ENCODE measurements at regions not wholly inside any gene's neighbourhood (a gene's known extent, or its start where the extent isn't known, plus 50 kb on each side); places are given as distances from the start of the nearest gene placed in this dataset.
"Not testable (repeated sequence)": the region's sequence is repeated elsewhere in the genome, so short reads cannot be mapped to it uniquely, and the experiment has no call there.

DNA sequence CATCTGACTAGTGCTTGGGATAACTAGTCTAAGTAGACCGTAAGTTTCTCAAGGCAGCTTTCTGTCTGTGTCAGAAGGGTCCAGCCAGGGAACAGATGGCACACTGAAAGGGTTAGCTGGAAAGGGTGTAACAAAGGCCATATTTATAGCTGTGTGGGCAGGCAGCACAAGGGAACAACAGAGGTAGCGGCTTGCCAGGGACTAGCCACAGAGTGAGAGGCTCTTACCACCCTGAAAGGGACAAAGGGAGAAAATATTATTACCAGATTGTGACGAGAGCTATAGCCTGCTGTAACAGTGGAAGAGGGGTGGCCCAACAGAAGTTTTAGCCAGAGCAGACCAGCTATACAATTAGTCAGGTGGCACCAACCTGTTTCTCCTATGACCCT lies 129.4 kb downstream of the CCDC34 start:
- Mint-ChIP-seq H3K4me1 (no peaks in the 10 kb centered on the region), H3K27me3 (peaks cover 7% of the 10 kb centered on the region), H3K9me3 (no peaks in the 10 kb centered on the region), H3K36me3 (ENCODE audit: low read depth) (no peaks in the 10 kb centered on the region), H3K27ac (no peak overlapping the region), H3K4me3 (no peak overlapping the region)
- ATAC-seq (replicated peaks), result no peak

DNA sequence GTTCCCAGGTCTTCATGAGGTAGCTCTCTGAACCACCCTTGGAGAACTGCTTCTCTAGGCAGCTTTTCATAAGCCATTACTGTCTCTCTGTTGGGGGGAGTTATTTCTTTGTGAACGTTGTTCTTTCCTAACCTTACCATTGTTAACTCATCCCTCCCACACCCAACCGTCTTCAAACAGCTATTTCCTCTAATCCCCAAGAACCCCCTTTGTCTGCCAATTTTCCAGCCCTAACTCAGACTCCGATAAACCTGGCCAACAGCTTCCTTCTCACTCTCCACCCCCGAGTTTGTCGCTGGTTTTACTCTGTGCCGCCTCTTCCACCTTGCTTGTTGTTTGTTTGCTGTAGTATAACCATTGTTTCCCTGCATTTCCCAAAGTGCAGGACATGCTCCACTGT lies 131.5 kb downstream of the CCDC34 start:
- no peaks in the 10 kb centered on the region for H3K4me1 Mint-ChIP-seq
- ATAC-seq (replicated peaks), result no peak
- peaks cover 12% of the 10 kb centered on the region for H3K27me3 Mint-ChIP-seq
- no peak overlapping the region for H3K4me3 Mint-ChIP-seq
- no peaks in the 10 kb centered on the region for H3K36me3 Mint-ChIP-seq (ENCODE audit: low read depth)
- H3K27ac Mint-ChIP-seq, result no peak overlapping the region
- H3K9me3 Mint-ChIP-seq, result no peaks in the 10 kb centered on the region

DNA sequence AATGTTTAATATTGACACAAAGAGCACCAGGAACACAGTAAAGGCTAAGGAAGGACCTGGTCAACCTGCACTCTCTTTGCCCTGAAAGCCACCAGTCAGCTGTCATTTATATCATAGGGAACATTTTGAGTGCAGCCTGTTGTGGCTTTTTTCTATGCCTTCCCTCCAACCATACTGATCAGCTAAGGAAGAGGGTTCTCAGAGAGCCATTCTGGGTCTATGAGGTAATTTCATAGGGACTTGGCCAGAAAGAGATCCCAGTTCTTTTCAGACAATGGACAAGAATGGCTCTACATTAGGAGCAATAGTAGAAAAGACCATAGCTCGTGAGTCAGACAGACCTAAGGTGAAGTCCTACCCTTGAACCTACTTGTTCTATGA lies 132.8 kb downstream of the CCDC34 start:
- no peak for ATAC-seq (replicated peaks)
- no peaks in the 10 kb centered on the region for H3K36me3 Mint-ChIP-seq (ENCODE audit: low read depth)
- H3K4me1 Mint-ChIP-seq, result no peaks in the 10 kb centered on the region
- H3K27me3 Mint-ChIP-seq, result peaks cover 12% of the 10 kb centered on the region
- H3K27ac Mint-ChIP-seq, result no peak overlapping the region
- H3K9me3 Mint-ChIP-seq, result no peaks in the 10 kb centered on the region
- H3K4me3 Mint-ChIP-seq, result no peak overlapping the region

DNA sequence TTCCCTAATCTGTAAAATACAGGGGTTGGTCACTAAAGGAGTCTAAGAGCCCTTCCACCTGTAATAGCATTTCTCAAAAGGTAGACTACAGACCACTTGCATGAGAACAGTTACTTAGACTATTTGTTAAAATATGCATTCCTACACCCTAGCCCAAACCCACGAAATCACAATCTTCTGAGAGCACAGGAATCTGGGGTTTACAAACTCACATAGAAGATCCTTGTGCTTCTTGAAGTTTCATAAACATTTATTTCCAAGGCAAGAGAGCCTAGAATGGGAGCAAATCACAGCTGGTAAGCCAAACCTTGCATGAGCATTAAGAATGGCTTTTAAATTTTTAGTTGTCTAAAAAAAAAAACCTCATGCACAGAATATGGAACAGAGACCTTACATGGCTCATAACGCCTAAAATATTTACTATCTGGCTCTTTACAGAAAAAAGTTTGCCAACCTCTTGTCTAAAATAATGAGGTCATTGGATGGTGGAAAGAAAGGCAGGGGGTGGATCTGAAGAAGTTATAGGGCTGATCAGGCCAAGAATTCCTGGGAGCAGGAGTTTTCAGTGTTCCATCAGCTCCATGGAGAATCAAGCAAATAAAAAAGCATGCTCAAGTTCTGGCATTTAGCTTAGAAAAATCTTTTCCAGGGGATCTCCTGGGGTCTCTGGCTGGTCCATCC lies 133.4 kb downstream of the CCDC34 start:
- Mint-ChIP-seq H3K36me3 (ENCODE audit: low read depth) (no peaks in the 10 kb centered on the region), H3K27ac (no peak overlapping the region), H3K4me3 (no peak overlapping the region), H3K9me3 (no peaks in the 10 kb centered on the region), H3K4me1 (no peaks in the 10 kb centered on the region), H3K27me3 (peaks cover 12% of the 10 kb centered on the region)
- ATAC-seq (replicated peaks), result no peak

DNA sequence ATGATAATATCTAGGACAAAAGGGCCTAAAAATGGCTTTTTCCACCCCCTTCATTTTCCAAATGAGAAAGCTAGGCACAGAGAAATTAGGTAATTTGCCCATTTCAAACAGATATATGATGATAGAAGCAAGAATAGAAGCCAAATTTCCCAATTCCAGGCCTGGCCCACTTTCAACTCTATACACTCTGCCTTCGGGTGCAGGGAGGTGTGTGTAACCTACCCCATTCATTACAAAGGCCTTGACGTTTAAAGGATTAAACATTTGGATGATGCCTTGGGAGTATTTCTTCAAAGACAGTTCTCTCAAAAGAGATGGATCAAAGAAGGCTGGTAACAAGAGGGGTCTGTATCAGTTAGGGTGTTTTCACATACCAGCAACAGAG lies 134.1 kb downstream of the CCDC34 start:
- Mint-ChIP-seq H3K4me3 (no peak overlapping the region), H3K27ac (no peak overlapping the region), H3K36me3 (ENCODE audit: low read depth) (no peaks in the 10 kb centered on the region), H3K9me3 (no peaks in the 10 kb centered on the region), H3K27me3 (peaks cover 12% of the 10 kb centered on the region), H3K4me1 (no peaks in the 10 kb centered on the region)
- no peak for ATAC-seq (replicated peaks)

DNA sequence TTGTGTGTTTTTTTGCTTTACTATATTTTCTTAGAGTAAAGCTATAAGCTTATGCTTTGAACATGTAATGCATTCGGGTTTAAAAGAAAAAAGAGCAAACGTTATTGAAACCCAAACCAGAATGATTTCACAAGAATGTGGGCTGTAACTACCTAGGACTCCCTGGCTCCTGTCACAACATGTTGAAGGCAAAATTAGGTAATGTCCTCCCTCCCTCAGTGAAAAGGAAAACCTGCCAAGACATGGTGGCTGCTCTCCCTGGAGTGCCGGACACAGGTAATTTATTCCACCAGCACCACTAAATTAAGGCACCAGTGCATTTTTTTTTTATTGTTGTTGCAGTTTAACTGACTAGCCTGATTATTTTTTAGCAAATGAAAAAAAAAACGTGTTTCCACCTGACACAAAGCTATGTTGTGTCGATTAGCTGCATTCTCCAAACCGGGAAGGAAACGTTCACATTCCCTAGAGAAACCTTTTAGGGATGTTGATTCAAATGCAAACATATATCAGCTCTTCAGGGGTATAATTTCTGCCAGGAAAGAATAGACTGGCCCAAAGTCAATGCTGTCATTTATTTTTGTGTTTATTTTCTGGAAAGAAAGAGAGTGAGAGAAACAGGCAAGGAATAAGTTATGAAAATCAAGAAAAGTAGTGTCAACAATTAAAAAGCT lies 134.6 kb downstream of the CCDC34 start:
- ATAC-seq (replicated peaks), result no peak
- H3K4me1 Mint-ChIP-seq, result no peaks in the 10 kb centered on the region

DNA sequence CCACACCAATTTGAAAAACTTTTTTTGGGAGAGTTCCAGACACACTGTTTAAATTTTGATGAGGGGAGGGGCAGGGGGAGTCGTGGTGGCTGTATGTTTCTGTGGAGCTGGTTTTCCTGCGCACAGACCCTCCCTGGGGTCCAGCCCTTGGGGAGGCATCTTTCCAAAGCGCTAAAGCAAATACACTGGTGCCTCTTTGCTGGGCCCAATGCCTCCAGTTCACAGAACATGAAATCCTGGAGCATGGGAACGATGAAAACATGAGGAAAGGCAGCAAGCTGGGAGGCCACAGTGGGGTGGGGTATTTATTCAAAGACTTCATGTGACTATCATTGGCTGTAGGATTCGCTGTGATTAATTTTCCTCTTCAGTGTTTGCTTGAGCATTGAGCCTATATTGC lies 135.3 kb downstream of the CCDC34 start:
- Mint-ChIP-seq H3K9me3 (no peaks in the 10 kb centered on the region), H3K4me3 (no peak overlapping the region), H3K27ac (no peak overlapping the region), H3K36me3 (ENCODE audit: low read depth) (no peaks in the 10 kb centered on the region), H3K4me1 (no peaks in the 10 kb centered on the region), H3K27me3 (peaks cover 12% of the 10 kb centered on the region)
- ATAC-seq (replicated peaks), result no peak

More for the DNA sequence above, 134.6 kb downstream of the CCDC34 start:
- Mint-ChIP-seq H3K36me3 (ENCODE audit: low read depth) (no peaks in the 10 kb centered on the region), H3K9me3 (no peaks in the 10 kb centered on the region), H3K27me3 (peaks cover 12% of the 10 kb centered on the region), H3K27ac (no peak overlapping the region), H3K4me3 (no peak overlapping the region)

DNA sequence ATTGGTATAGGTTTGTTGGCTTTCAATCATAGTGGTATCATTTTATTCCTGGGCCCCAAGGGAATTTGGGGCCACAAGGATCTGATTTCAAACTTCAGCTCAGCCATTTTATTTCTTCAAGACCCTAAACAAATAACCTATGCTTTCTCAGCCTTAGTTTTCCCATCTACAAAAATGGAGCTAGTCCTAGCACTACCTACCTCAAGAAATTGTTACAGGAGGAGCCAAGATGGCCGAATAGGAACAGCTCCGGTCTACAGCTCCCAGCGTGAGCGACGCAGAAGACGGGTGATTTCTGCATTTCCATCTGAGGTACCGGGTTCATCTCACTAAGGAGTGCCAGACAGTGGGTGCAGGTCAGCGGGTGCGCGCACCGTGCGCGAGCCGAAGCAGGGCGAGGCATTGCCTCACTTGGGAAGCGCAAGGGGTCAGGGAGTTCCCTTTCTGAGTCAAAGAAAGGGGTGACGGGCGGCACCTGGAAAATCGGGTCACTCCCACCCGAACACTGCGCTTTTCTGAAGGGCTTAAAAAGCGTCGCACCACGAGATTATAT lies 143.5 kb downstream of the CCDC34 start:
- not testable (repeated sequence) for H3K36me3 Mint-ChIP-seq (ENCODE audit: low read depth); H3K4me3 Mint-ChIP-seq; ATAC-seq (replicated peaks); H3K4me1 Mint-ChIP-seq; H3K9me3 Mint-ChIP-seq; H3K27ac Mint-ChIP-seq
- H3K27me3 Mint-ChIP-seq, result peaks cover 12% of the 10 kb centered on the region

DNA sequence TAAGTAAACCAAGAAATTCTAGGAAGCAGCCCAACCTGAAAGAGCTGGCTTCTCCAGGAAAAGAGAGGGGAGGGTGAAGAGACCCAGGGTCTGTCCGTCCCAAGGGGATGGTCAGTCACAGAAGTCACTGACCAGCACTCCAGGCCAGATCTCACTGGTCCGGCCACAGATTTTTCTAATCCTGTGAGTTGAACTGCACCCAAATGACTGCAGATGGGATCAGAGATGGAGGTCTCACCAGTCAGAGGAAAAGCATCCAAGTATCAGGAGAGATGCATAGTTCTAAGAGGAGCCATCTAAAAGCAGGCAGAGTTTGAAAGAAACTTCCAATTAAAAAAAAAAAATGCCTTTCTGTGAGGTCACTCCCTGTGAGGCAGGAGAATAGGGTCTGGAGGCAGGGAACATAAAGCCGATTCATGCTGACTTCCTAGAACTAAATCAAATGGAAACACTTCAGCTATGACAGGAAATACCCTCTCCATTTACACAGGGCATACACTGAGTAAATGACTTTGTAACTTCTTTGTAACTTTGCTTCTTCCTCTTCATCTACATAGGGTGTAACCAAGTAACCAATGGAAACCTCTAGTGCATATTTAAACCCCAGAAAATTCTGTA lies 144.5 kb downstream of the CCDC34 start:
- peaks cover 12% of the 10 kb centered on the region for H3K27me3 Mint-ChIP-seq
- H3K36me3 Mint-ChIP-seq (ENCODE audit: low read depth), result no peaks in the 10 kb centered on the region
- no peak overlapping the region for H3K4me3 Mint-ChIP-seq
- no peak overlapping the region for H3K27ac Mint-ChIP-seq
- H3K9me3 Mint-ChIP-seq, result no peaks in the 10 kb centered on the region
- ATAC-seq (replicated peaks), result no peak
- no peaks in the 10 kb centered on the region for H3K4me1 Mint-ChIP-seq

DNA sequence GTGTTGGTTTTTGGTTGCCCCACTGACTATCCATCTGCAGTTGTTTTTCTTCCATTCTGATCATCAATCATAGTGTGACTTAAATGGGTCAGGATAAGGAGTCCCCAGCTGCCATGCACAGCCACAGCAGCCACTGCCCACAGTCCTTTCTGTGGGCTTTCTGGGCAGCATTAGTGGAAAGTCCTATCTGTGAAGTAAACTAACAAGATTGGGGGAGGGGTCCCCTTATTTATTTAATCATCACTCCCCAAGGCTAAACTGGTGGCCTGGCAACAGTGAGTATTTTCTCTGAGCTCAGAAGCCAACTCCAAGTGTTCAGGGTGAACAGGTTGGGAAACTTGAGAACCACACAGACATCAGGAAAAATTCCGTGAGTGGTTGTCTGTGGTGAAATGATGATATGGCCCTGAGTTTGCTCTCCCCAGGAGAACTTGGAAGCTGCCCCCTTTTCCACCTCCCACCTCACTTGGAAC lies 145.0 kb downstream of the CCDC34 start:
- H3K27ac Mint-ChIP-seq, result no peak overlapping the region
- no peak overlapping the region for H3K4me3 Mint-ChIP-seq
- no peak for ATAC-seq (replicated peaks)
- H3K36me3 Mint-ChIP-seq (ENCODE audit: low read depth), result no peaks in the 10 kb centered on the region
- H3K27me3 Mint-ChIP-seq, result peaks cover 16% of the 10 kb centered on the region
- H3K9me3 Mint-ChIP-seq, result no peaks in the 10 kb centered on the region
- no peaks in the 10 kb centered on the region for H3K4me1 Mint-ChIP-seq

DNA sequence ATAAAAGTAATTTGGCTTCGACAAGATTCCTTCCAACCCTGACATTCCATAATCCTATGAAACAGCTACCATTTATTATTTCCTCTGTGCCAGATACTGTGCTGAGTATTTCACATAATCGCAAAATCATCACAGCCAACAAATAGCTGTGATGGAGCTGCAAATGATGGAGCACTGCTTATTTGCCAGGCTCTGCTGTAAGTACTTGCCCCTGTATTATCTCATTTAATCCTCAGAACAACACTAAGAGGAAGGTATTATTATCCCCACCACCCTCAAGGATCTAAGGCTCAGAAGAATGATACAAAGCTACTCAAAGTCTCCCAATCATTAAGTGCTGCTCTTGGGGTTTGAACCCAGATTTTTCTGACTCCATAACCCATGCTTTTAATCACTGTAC lies 145.5 kb downstream of the CCDC34 start:
- Mint-ChIP-seq H3K9me3 (no peaks in the 10 kb centered on the region), H3K27ac (no peak overlapping the region), H3K27me3 (peaks cover 17% of the 10 kb centered on the region), H3K36me3 (ENCODE audit: low read depth) (no peaks in the 10 kb centered on the region), H3K4me1 (no peaks in the 10 kb centered on the region), H3K4me3 (no peak overlapping the region)
- ATAC-seq (replicated peaks), result no peak

DNA sequence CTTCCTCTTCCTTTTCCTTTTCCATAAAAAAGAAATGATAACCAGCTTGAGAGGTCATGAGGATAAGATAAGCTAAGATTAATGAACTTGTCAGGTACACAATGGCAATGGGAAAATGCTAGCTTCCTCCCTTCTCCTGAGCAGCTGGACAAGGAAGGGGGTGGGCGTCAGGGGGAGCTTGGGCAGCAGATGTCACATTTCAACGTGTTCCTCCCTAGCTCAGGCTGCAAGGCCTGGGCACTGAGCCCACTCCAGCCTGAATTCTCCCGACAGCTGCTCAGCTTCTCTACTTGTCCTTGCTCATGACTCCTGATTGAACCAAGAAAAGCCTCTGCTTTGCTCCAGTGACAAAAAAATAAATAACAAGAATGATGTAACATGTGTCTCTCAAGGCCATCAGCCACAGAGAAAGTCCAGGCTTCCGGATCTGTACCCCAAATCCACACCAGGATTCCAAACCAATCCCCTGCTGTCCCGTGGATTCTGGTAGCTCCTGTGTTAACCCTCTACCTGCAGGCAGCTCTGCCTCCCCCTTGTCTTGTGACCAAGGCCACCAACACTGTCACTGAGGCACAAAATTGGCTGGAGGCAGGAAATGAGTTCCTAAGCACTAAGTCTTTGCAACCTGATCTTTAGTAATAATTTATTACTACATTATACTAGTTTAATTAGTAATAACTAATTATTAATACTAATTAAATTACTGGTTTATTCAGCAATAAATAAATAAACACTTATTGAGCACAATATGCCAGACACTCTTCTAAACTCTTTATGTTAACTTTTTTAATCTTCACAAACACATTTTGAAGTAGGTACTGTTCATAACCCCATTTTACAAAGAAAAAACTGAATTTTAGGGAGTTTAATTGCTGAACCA lies 146.5 kb downstream of the CCDC34 start:
- Mint-ChIP-seq H3K4me3 (no peak overlapping the region), H3K27ac (no peak overlapping the region), H3K9me3 (no peaks in the 10 kb centered on the region), H3K36me3 (ENCODE audit: low read depth) (no peaks in the 10 kb centered on the region), H3K4me1 (no peaks in the 10 kb centered on the region), H3K27me3 (peaks cover 17% of the 10 kb centered on the region)
- no peak for ATAC-seq (replicated peaks)

DNA sequence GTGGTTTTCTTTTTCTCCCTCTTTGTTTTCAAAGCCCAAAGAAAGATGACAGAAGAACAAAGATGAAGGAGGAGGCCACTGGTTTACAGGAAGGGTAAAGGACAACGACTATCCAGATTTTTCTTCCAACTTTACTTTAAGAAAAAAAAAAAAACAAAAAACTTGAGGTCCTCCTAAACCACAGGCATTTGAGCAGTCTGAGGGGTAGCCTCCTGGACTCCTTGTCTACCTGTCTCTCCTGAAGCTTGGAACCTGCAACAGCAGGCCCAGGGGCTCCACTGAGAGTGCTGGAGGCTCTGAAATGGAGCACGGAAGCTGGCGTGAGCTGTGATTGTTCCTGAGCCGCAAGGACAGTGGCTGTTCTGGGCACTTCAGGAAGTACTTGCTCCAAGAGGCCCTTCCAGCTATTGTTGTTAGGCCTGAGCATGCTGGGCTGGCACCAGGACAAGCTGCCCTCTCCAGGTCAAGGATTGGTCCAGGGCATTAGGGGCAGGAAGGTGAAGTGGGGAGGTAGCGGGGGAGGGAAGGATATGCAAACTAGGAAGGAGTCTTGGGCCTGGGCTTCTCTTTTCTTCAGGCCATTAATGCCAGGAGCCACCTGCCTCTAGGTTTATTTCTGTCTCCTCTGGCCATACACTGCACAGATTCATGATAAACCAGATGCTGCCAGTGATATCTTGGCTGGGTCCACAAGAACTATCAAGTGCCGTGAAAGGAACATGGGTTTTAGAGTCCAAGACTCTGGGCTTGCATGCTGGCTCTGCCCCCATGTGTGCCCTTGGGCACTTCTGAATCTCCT lies 147.3 kb downstream of the CCDC34 start:
- no peak for ATAC-seq (replicated peaks)
- no peaks in the 10 kb centered on the region for H3K36me3 Mint-ChIP-seq (ENCODE audit: low read depth)
- H3K27ac Mint-ChIP-seq, result no peak overlapping the region
- no peak overlapping the region for H3K4me3 Mint-ChIP-seq
- peaks cover 17% of the 10 kb centered on the region for H3K27me3 Mint-ChIP-seq
- no peaks in the 10 kb centered on the region for H3K4me1 Mint-ChIP-seq
- H3K9me3 Mint-ChIP-seq, result no peaks in the 10 kb centered on the region

DNA sequence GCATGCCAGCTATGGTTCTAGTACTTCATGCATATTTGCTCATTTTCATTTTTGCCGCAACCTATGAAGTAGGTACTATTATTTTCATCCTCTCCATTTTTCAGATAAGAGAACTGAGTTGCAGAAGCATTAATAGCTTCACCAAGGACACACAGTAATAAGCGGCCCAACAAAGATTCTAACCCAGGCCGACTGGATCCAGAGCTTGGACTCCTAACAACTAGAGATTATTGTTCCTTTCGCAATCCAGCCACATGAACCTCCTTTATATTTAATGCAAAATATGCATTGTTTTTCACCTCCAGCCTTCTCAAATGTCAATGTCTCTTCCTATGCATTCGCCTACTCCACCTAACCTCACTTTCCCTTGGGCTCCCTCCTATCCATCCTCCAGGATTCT lies 148.3 kb downstream of the CCDC34 start:
- no peak for ATAC-seq (replicated peaks)
- Mint-ChIP-seq H3K27ac (no peak overlapping the region), H3K36me3 (ENCODE audit: low read depth) (no peaks in the 10 kb centered on the region), H3K4me1 (no peaks in the 10 kb centered on the region), H3K9me3 (no peaks in the 10 kb centered on the region), H3K4me3 (no peak overlapping the region), H3K27me3 (peaks cover 17% of the 10 kb centered on the region)
